ENCODE measurements at regions not wholly inside any gene's neighbourhood (a gene's known extent, or its start where the extent isn't known, plus 50 kb on each side); places are given as distances from the start of the nearest gene placed in this dataset.
A peak's percentile ranks its signal among the peaks of the same experiment; 100 is the strongest.
"Not testable (repeated sequence)": the region's sequence is repeated elsewhere in the genome, so short reads cannot be mapped to it uniquely, and the experiment has no call there.

DNA sequence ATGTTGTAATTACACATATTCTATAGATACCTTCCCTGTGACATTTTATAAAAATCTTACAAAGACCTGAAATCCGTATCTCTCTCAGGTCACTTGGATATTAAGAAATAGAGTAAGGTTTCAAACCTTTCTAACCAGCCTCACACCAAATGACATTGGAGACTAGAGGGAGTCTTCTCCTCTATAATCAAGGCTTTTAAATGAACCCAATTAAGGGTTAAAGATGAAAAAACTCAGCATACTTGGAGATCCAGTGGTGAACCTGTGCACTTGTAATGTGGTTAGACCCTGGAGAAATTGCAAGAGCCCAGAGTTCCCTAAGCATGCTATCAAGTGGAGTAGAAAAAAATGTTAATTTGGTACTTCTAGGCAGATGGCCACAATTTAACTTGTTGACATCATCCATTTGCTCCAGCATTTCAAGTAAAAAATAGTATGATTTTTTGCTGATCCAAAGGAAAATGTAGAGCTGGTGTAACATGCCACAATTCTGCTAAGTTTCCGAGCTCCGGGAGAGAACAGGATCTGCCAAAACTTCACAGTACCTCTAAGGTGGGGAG, 554.1 kb upstream of the MIR17HG start:
- peak in 2 of 3 donors; percentile 10 to 34 for DNase-seq

DNA sequence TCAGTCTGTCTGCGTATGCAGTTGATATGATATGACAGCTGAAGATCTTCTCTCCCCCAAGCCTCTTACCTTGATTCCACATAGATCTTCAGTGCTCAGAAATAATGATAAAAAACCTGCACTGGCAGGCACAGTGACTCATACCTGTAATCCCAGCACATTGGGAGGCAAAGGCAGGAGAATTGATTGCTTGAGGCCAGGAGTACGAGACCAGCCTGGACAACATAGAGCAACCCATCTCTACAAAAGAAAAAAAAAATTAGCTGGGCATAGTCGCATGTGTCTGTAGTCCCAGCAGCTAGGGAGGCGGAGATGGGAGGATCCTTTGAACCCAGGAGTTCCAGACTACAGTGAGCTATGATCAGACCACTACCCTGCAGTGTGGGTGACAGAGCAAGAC, 551.0 kb upstream of the MIR17HG start:
- no peak for DNase-seq

DNA sequence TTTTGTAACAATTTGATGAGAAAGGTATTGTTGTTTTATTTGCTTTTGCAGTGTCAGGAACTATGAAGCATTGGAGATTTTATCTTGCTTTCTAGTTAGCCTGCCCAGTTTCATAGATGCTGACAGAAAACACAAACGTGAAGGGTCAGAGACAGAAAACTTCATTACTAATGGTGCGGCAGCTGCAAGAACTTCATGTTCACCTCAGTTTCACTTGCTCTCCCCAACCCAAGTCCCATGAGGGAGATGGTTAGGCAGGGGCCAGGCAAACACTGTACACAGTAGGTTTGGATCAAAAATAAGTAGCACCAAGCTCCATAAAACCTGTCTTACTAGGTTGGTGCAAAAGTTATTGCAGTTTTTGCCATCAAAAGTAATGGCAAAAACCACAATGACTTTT, 550.2 kb upstream of the MIR17HG start:
- DNase-seq, result no peak

DNA sequence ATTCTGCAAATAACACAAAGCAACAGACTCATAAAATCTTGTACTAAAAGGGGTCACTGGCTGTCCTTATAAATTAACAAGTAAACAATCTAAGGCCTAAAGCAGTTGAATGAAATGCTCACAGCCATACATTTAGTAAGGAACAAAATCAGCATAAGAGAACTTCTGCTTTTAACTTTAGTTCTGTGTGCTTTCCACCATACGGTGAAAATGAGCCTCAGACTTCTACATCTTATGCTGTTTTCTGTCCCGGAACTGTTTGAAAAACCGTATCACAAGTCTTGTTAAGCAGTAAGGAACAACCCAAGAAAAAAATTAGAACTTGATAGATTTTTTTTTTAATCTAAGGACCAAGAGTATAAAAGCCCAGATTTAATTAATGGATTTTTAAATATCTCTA, 549.1 kb upstream of the MIR17HG start:
- no peak for DNase-seq

DNA sequence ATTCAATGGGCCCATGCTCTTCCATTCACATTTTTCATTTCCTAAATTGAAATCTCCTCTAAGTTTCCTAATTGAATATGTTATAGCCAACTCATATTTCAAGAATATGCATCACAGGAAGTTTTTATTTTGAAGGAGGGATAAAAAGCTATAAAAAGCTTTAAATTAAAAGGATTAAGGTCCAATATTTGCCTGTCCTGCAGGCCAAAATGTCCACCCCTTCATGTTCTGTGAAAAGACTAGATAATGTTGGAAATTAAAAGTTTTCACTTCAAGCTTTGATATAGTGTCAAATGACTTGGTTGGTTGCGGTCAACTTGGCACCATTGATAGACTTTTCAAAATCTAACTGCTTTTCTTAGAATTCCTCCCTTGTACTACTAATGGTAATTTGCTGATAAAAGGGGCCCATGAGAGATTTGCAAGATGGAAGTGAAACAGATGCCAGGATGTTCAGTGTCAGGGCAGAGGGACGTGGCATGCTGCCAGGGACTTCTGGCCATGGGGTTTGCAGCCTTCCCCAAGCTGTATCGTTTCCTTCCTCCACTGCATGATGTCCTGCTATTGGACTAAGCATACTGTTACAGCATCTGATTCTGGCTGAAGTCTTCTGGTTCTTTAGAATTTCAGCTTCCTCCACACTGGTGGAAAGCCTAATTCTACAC, 547.3 kb upstream of the MIR17HG start:
- peak; percentile 10 to 62 (median 44) for DNase-seq

DNA sequence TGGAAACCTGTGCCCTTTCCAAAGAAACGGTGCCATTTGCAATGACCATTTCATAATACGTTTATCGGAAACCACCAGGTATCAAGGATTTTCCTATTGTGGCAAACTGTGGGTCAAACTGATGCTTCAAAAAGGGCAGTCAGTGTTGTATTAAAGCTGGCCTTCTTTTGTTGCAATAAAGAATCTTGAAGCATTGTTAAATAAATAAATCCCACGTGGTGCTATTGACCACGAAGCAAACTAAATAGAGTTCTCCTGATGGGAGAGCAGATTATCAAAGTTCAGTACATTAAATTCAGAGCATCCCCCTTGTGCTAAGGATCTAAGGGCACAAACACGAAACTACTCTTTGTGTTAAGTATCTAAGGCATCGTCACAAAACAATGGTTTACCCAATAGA, 545.9 kb upstream of the MIR17HG start:
- DNase-seq, result no peak

DNA sequence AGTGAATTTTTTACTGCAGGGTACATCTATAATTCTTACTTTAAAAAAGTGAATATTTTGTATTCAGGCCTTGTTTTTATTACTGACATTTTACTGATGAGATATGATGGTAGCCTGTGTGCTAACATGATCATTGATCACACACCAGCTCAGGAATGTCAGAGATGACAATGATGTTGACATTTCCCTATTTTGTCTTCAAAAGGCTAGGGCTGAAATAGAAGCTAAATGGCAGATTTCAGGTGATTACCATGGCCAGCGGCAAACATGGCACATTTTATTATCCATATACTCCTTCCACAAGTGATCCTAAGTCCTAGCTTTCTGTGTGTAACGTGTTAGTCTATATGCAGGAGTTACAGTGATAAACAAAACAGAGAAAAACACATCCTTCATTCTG, 544.3 kb upstream of the MIR17HG start:
- DNase-seq, result no peak

DNA sequence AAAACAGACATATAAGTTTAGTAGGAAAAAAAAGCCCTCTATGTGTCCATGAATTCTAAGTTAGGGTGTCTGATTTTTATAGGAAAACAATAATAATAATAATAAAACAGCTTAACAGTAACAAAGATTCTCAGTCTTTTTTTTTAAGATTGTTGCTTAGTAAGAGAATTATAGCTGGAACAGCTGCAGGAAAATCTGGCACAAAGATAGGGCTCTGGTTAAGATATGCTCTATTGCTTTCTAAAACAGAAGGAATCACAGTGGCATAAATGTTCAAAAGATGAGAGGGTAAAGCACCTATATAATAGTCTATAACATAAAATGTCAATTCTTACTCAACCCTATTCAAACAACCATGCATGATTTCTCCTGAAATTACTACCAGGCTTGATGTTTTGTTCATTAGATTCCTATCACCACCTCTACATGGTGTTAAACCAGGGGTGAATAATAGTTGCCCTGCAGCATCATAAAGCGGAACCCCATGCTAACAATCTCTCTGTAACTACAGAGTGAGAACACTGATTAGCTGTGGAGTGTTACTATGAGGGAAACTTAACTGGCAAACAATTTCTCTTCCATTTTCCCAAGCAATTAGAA, 541.4 kb upstream of the MIR17HG start:
- DNase-seq, result peak; percentile 26 to 69 (median 34)

DNA sequence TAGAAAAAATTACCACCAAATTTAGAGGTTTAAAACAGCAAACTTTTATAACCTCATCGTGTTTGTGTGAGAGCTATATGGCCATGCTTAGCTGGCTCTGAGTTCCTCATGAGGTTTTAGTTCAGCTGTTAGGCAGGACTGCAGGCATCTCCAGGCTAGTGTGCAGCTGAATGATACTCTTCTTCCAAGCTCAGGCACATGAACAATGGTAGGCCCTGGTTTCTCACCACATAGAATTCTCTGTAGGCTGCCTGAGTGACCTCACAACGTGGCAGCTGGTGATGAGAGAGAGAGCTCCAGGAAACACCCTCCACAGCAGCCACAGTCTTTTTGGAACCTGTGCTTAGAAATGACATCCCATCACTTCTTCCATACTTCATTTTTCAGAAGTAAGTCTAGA, 540.6 kb upstream of the MIR17HG start:
- DNase-seq, result peak; percentile 37 to 83 (median 39)

DNA sequence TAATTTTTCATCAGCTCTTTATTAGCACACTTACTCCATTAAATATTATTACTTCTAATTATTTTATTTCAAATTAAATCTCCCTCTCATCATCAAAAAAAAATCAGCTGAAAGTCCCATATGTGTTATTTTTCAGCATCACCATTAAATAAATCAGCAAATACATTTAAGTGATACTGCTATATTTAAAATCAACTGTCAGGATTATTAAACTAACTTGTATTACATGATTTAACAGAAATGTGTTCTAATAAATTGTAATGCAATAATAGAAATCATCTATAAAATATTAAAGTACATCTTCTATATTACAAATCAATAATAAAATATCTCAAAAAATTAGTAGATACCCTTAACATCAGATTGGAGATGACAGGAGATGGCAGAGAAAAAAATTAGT, 538.6 kb upstream of the MIR17HG start:
- no peak for DNase-seq

DNA sequence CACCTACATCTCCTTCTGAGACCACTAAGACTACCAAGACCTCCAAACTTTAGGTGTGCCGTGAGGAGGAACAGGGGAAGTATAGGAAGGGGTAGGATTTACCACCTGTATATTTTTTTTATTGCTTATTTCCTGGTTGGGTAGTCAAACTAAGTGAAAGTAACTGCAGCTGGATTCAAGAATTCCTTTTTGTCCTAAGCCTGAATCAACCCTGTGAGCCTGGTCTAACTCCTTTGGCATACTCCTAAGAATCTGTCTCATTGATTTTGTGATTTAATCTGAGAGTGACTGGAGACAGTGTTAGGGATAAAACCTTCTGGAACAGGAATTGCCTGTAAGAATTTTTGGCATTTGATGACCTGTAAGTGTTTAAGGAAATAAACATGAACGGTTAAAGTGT, 523.5 kb upstream of the MIR17HG start:
- DNase-seq, result no peak

DNA sequence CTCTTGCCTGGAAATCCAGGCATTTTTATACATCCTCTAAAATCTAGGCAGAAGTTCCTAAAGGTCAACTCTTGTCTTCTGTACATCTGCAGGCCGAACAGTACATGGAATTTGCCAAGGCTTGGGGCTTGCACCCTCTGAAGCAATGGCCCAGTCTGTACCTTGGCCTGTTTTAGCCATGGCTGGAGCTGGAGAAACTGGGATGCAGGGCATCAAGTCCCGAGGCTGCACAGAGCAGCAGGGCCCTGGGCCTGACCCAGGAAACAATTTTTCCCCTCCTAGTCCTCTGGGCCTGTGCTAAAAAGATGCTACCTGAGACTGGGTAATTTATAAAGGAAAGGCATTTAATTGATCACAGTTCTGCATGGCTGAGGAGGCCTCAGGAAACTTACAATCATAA, 520.8 kb upstream of the MIR17HG start:
- no peak for DNase-seq

DNA sequence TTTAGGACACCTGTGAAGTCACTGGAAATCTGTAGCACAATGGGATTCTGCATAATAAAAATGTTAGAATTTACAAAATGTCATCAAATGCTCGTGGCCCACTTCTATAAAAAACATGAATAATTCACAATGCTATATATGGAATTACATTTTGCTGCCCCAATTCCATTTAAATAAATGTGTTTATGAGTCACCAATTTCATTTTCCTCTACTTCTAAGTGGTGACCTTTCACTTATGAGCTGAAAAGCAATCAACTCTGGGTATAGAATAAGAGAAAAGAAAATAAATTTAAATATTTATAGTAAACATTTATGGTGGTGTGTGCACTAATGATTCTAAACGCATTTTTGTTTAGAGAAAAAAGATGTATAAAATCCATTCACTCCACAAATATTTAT, 516.7 kb upstream of the MIR17HG start:
- DNase-seq, result no peak

DNA sequence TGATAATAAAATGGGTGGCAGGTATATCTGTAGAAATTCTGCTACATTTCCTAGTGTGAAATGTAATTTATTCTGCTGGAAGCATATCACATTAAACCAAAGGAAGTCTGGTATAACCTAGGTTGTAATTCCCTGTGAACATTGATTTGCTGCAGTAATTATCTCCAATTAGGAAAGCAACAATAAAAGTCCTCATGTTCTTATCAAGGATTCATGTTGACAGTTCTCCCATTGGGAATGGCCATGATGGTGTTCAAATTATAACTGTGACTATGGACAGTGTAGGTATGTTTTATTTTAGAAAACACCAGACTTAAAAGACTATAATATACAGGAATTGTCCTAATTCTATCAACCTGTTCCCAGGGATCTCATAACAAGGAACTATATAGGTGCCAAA, 513.5 kb upstream of the MIR17HG start:
- DNase-seq, result no peak

DNA sequence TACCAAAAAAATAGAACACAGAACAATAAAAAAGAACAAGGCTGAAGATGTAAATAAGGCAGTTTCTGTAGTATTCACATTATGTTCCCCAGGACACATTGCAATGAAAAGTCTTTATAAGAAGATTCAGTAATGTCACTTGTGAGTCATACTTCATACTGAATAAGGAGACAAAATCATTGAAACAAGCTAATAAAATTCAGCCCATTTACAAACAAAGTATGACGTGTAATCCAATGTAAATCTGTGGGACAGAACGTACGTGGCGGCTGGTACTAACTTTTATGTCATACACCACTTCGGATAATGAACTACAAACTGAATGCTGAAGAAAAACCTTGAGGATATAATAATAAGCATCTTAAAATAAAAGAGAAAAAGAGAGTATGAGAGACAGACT, 512.8 kb upstream of the MIR17HG start:
- DNase-seq, result no peak

DNA sequence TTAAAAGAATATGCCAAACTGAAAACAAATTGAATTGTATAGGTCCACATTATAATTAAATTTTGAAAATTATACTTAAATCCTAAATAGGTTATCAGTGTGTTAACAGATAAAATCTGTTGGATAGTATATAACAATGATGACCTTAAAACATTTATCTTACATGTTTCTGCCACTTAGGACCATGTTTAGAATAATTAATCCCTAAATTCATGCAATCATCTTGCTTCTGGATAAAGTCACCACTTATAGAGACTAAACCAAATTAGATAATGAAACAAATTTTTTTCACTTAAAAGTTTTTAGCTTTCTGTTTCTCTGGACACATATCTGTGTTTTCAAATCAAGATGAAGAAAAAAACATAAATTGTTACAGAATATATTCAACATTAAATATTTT, 511.7 kb upstream of the MIR17HG start:
- DNase-seq, result no peak

DNA sequence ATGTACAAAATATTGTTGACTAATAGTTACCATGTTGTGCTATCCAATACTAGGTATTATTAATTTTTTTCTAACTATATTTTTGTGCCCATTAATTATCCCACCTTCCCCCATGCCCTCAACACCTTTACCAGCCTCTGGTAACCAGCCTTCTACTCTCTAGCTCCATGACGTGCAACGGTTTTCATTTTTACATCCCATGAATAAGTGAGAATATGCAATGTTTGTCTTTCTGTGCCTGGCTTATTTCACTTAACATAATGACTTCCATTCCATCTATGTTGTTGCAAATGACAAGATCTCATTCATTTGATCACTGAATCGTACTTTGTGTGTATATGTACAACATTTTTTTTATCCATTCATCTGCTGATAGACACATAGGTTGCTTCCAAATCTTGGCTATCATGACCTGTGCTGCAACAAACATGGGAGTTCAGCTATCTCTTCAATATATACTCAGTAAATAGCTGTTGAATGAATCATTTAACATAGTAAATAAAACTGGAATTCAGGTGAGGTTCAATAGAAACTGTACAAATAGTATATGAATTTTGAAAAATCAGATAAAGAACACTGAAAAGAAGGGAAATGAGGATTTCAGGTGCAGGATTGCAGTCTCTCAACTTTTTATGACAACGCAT, 509.0 kb upstream of the MIR17HG start:
- DNase-seq, result no peak

DNA sequence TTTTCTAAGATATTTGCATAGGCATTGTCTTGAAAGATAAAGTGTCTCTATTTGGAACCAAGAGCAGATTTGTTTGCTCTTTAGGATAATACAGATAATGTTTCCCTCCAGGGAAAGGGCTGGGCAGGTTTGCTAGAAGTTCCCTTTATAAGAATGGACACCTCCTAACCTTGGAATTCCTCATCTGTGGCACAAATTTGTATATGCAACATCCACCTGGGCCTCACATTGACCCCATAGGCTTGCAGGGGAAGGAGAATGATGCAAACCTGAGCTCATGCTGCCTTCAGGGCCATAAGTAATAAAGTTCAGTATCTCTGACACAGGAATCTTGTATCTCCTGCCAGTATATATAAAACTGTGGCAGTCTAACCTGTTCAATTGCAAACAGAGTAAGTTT, 508.4 kb upstream of the MIR17HG start:
- no peak for DNase-seq

DNA sequence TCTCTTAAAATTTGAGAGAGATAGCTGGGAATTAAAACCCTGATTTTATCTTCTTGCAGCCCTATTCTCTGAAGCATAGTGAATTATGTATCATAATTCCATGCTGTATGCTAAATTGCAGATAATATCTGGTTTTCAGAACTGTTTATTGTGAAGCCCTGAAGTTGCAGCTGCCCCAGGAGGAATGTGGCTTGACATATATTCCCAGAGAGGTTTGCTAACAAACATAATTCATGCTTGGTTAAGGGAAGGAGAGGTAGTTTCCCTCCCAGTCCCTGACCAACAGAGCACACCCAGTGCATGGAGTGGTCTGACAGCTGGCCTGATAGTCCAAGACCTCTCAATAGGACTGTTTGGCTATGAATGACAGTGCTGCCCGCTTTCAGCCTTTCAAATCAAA, 500.6 kb upstream of the MIR17HG start:
- no peak for DNase-seq

DNA sequence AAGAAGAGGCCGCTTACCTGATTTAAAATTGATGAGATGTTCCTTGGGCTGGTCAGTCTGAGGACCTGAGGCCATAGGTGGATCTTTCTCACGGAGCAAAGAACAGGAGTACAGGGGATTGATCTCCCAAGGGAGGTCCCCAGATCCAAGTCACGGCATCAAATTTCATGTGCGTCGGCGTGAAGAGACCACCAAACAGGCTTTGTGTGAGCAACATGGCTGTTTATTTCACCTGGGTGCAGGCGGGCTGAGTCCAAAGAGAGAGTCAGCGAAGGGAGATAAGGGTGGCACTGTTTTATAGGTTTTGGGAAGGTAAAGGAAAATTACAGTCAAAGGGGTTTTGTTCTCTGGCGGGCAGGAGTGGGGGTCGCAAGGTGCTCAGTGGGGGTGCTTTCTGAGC, 493.8 kb upstream of the MIR17HG start:
- not testable (repeated sequence) for DNase-seq

DNA sequence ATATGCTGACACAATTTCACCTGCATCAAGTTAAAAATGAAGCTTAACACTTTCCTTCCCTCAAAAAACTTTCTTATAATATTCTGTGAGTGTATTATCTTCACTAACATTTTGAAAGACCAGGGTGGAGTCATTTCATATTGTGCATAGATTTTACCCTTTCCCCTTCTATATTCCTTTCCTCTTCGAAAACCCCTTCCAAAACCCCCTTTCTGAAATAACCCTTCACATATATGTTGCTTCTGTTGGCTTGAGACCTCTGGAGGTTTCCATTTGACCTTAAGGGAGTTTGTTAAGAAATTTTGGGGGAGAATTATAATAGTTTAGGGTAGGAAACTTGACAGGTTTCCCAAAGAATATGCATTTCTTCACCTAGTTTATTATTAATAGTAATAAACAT, 489.6 kb upstream of the MIR17HG start:
- DNase-seq, result no peak

DNA sequence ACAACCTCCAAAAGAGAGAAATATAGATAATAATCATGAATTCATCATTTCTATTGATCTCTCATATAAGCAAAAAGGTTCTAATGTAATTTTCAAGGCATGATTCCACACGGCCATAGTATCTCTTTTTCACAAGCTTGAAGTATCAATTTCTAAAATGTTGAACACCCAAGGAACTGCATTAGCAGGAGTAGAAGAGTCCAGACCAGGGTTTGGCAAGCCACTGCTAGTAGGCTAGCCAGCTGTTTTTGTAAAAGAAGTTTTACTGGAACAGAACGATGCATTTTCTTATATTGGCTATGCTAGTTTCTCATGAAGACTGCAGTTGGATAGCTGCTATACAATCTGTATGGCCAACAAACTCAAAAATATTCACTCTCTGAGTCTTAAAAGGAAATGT, 481.5 kb upstream of the MIR17HG start:
- DNase-seq, result peak; percentile 45 to 83 (median 61)

DNA sequence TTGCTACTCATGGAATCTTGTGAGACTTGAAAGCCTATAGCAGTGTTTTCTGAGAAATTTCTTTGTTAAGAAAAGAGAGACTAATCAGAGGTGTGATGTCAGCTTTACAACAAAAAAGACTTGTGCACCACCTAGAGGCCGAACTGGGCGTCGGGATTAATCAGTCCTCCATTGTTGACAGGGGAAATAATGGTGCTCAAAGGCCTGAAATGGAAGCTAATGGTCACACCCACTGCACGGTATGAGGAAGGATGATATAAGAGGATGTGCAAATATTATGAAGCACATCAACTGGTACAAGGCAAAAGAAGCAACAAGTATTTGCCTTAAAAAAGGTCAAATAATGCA, 480.2 kb upstream of the MIR17HG start:
- peak; percentile 24 to 70 (median 42) for DNase-seq
